ENCODE measurements at regions not wholly inside any gene's neighbourhood (a gene's known extent, or its start where the extent isn't known, plus 50 kb on each side); places are given as distances from the start of the nearest gene placed in this dataset.

GRCh38 chr20:11247046-11248010 is 573.5 kb upstream of the JAG1 start:
- DNase-seq (ENCODE audit: low read depth, low spot score): no peak

GRCh38 chr20:11248011-11248409 is 574.2 kb upstream of the JAG1 start:
- DNase-seq (ENCODE audit: low read depth, low spot score): no peak

GRCh38 chr20:11248687-11249638 is 575.2 kb upstream of the JAG1 start:
- peak; percentile 26 for DNase-seq (ENCODE audit: low read depth, low spot score)

GRCh38 chr20:11249683-11250082 is 575.9 kb upstream of the JAG1 start:
- no peak for DNase-seq (ENCODE audit: low read depth, low spot score)

- DNase-seq (ENCODE audit: low read depth, low spot score): no peak
Observed at GRCh38 chr20:11252447-11252846, 578.6 kb upstream of the JAG1 start.

- DNase-seq (ENCODE audit: low read depth, low spot score): no peak
Observed at GRCh38 chr20:11255455-11255854, 581.7 kb upstream of the JAG1 start.

GRCh38 chr20:11255860-11256259 is 582.1 kb upstream of the JAG1 start:
- DNase-seq (ENCODE audit: low read depth, low spot score): no peak

GRCh38 chr20:11260611-11261010 is 586.8 kb upstream of the JAG1 start:
- peak; percentile 78 for DNase-seq (ENCODE audit: low read depth, low spot score)

GRCh38 chr20:11261533-11262000 is 587.8 kb upstream of the JAG1 start:
- peak; percentile 89 for DNase-seq (ENCODE audit: low read depth, low spot score)

- peak; percentile 28 for DNase-seq (ENCODE audit: low read depth, low spot score)
Observed at GRCh38 chr20:11266571-11266970, 592.8 kb upstream of the JAG1 start.

- DNase-seq (ENCODE audit: low read depth, low spot score): peak; percentile 95
Observed at GRCh38 chr20:11267131-11267761, 593.4 kb upstream of the JAG1 start.

- DNase-seq (ENCODE audit: low read depth, low spot score): no peak
Observed at GRCh38 chr20:11267762-11268335, 594.0 kb upstream of the JAG1 start.

- no peak for DNase-seq (ENCODE audit: low read depth, low spot score)
Observed at GRCh38 chr20:11270566-11270965, 596.8 kb upstream of the JAG1 start.

GRCh38 chr20:11271319-11271718 is 597.5 kb upstream of the JAG1 start:
- DNase-seq (ENCODE audit: low read depth, low spot score): peak; percentile 30

- peak; percentile 60 for DNase-seq (ENCODE audit: low read depth, low spot score)
Observed at GRCh38 chr20:11271920-11272594, 598.3 kb upstream of the JAG1 start.

- peak; percentile 80 for DNase-seq (ENCODE audit: low read depth, low spot score)
Observed at GRCh38 chr20:11274141-11274594, 600.4 kb upstream of the JAG1 start.

GRCh38 chr20:11275740-11276139 is 601.9 kb upstream of the JAG1 start:
- DNase-seq (ENCODE audit: low read depth, low spot score): no peak

- no peak for DNase-seq (ENCODE audit: low read depth, low spot score)
Observed at GRCh38 chr20:11277170-11277569, 603.4 kb upstream of the JAG1 start.

- no peak for DNase-seq (ENCODE audit: low read depth, low spot score)
Observed at GRCh38 chr20:11277858-11278257, 604.1 kb upstream of the JAG1 start.

GRCh38 chr20:11278461-11278860 is 604.7 kb upstream of the JAG1 start:
- no peak for DNase-seq (ENCODE audit: low read depth, low spot score)

GRCh38 chr20:11281240-11281639 is 607.4 kb upstream of the JAG1 start:
- no peak for DNase-seq (ENCODE audit: low read depth, low spot score)

All from astrocyte of the hippocampus (primary cell).